ENCODE measurements at regions not wholly inside any gene's neighbourhood (a gene's known extent, or its start where the extent isn't known, plus 50 kb on each side); places are given as distances from the start of the nearest gene placed in this dataset.

GRCh38 chr3:126259411-126260391 is 79.3 kb upstream of the ALDH1L1 start:
- Histone ChIP-seq H3K4me1 (ENCODE audit: control insufficient read depth in 1 of 2, insufficient read depth in 2 of 2, low read length in 2 of 2) (no peaks in the 10 kb centered on the region), H3K9me3 (ENCODE audit: control insufficient read depth in 1 of 2, low read length in 2 of 2) (no peaks in the 10 kb centered on the region), H3K27me3 (ENCODE audit: control insufficient read depth in 1 of 2, insufficient read depth in 2 of 2, low read length in 2 of 2) (peaks cover 6 to 14% of the 10 kb centered on the region in 2 donors), H3K36me3 (ENCODE audit: control insufficient read depth in 1 of 2, insufficient read depth in 2 of 2, low read length in 2 of 2) (no peaks in the 10 kb centered on the region), H3K27ac (ENCODE audit: low read depth, low read length) (no peak overlapping the region), H3K4me3 (ENCODE audit: low read depth in 1 of 2, low read length in 2 of 2) (no peak overlapping the region), H3K9ac (ENCODE audit: low read depth in 1 of 2, low read length in 2 of 2) (no peak overlapping the region)

GRCh38 chr3:126258670-126259069 is 78.3 kb upstream of the ALDH1L1 start:
- peaks cover 5 to 6% of the 10 kb centered on the region in 2 donors for H3K27me3 ChIP-seq (ENCODE audit: control insufficient read depth in 1 of 2, insufficient read depth in 2 of 2, low read length in 2 of 2)
- H3K9me3 ChIP-seq (ENCODE audit: control insufficient read depth in 1 of 2, low read length in 2 of 2) = no peaks in the 10 kb centered on the region

GRCh38 chr3:126257984-126258383 is 77.6 kb upstream of the ALDH1L1 start:
- Histone ChIP-seq H3K4me3 (ENCODE audit: low read depth in 1 of 2, low read length in 2 of 2) (no peak overlapping the region), H3K9me3 (ENCODE audit: control insufficient read depth in 1 of 2, low read length in 2 of 2) (no peaks in the 10 kb centered on the region), H3K9ac (ENCODE audit: low read depth in 1 of 2, low read length in 2 of 2) (no peak overlapping the region), H3K27me3 (ENCODE audit: control insufficient read depth in 1 of 2, insufficient read depth in 2 of 2, low read length in 2 of 2) (peaks cover 2 to 6% of the 10 kb centered on the region in 2 donors), H3K36me3 (ENCODE audit: control insufficient read depth in 1 of 2, insufficient read depth in 2 of 2, low read length in 2 of 2) (no peaks in the 10 kb centered on the region), H3K4me1 (ENCODE audit: control insufficient read depth in 1 of 2, insufficient read depth in 2 of 2, low read length in 2 of 2) (no peaks in the 10 kb centered on the region), H3K27ac (ENCODE audit: low read depth, low read length) (no peak overlapping the region)

More at GRCh38 chr3:126258670-126259069, 78.3 kb upstream of the ALDH1L1 start:
- no peak overlapping the region for H3K4me3 ChIP-seq (ENCODE audit: low read depth in 1 of 2, low read length in 2 of 2)
- H3K9ac ChIP-seq (ENCODE audit: low read depth in 1 of 2, low read length in 2 of 2) = no peak overlapping the region
- no peak overlapping the region for H3K27ac ChIP-seq (ENCODE audit: low read depth, low read length)
- no peaks in the 10 kb centered on the region for H3K36me3 ChIP-seq (ENCODE audit: control insufficient read depth in 1 of 2, insufficient read depth in 2 of 2, low read length in 2 of 2)
- H3K4me1 ChIP-seq (ENCODE audit: control insufficient read depth in 1 of 2, insufficient read depth in 2 of 2, low read length in 2 of 2) = no peaks in the 10 kb centered on the region

- H3K4me1 ChIP-seq (ENCODE audit: control insufficient read depth in 1 of 2, insufficient read depth in 2 of 2, low read length in 2 of 2) = no peaks in the 10 kb centered on the region
- no peak overlapping the region for H3K4me3 ChIP-seq (ENCODE audit: low read depth in 1 of 2, low read length in 2 of 2)
- no peaks in the 10 kb centered on the region for H3K9me3 ChIP-seq (ENCODE audit: control insufficient read depth in 1 of 2, low read length in 2 of 2)
- H3K27ac ChIP-seq (ENCODE audit: low read depth, low read length) = no peak overlapping the region
- no peaks in the 10 kb centered on the region for H3K36me3 ChIP-seq (ENCODE audit: control insufficient read depth in 1 of 2, insufficient read depth in 2 of 2, low read length in 2 of 2)
- H3K27me3 ChIP-seq (ENCODE audit: control insufficient read depth in 1 of 2, insufficient read depth in 2 of 2, low read length in 2 of 2) = peaks cover 2 to 6% of the 10 kb centered on the region in 2 donors
- H3K9ac ChIP-seq (ENCODE audit: low read depth in 1 of 2, low read length in 2 of 2) = no peak overlapping the region
Measured at GRCh38 chr3:126257174-126257573, 76.8 kb upstream of the ALDH1L1 start.

GRCh38 chr3:126256251-126256650 is 75.9 kb upstream of the ALDH1L1 start:
- H3K27ac ChIP-seq (ENCODE audit: low read depth, low read length) = no peak overlapping the region
- no peak overlapping the region for H3K4me3 ChIP-seq (ENCODE audit: low read depth in 1 of 2, low read length in 2 of 2)
- H3K27me3 ChIP-seq (ENCODE audit: control insufficient read depth in 1 of 2, insufficient read depth in 2 of 2, low read length in 2 of 2) = peaks cover 2% of the 10 kb centered on the region in 2 donors
- no peak overlapping the region for H3K9ac ChIP-seq (ENCODE audit: low read depth in 1 of 2, low read length in 2 of 2)
- no peaks in the 10 kb centered on the region for H3K36me3 ChIP-seq (ENCODE audit: control insufficient read depth in 1 of 2, insufficient read depth in 2 of 2, low read length in 2 of 2)
- H3K4me1 ChIP-seq (ENCODE audit: control insufficient read depth in 1 of 2, insufficient read depth in 2 of 2, low read length in 2 of 2) = no peaks in the 10 kb centered on the region
- no peaks in the 10 kb centered on the region for H3K9me3 ChIP-seq (ENCODE audit: control insufficient read depth in 1 of 2, low read length in 2 of 2)

- Histone ChIP-seq H3K9ac (ENCODE audit: low read depth in 1 of 2, low read length in 2 of 2) (no peak overlapping the region), H3K27me3 (ENCODE audit: control insufficient read depth in 1 of 2, insufficient read depth in 2 of 2, low read length in 2 of 2) (peaks cover 0 to 2% of the 10 kb centered on the region in 2 donors), H3K4me3 (ENCODE audit: low read depth in 1 of 2, low read length in 2 of 2) (no peak overlapping the region)
Measured at GRCh38 chr3:126253072-126253471, 72.7 kb upstream of the ALDH1L1 start.

GRCh38 chr3:126252373-126252772 is 72.0 kb upstream of the ALDH1L1 start:
- Histone ChIP-seq H3K27ac (ENCODE audit: low read depth, low read length) (no peak overlapping the region), H3K36me3 (ENCODE audit: control insufficient read depth in 1 of 2, insufficient read depth in 2 of 2, low read length in 2 of 2) (no peaks in the 10 kb centered on the region), H3K9me3 (ENCODE audit: control insufficient read depth in 1 of 2, low read length in 2 of 2) (no peaks in the 10 kb centered on the region), H3K9ac (ENCODE audit: low read depth in 1 of 2, low read length in 2 of 2) (no peak overlapping the region), H3K4me1 (ENCODE audit: control insufficient read depth in 1 of 2, insufficient read depth in 2 of 2, low read length in 2 of 2) (no peaks in the 10 kb centered on the region), H3K4me3 (ENCODE audit: low read depth in 1 of 2, low read length in 2 of 2) (no peak overlapping the region), H3K27me3 (ENCODE audit: control insufficient read depth in 1 of 2, insufficient read depth in 2 of 2, low read length in 2 of 2) (peaks cover 0 to 2% of the 10 kb centered on the region in 2 donors)

More at GRCh38 chr3:126253072-126253471, 72.7 kb upstream of the ALDH1L1 start:
- H3K27ac ChIP-seq (ENCODE audit: low read depth, low read length) = no peak overlapping the region
- H3K36me3 ChIP-seq (ENCODE audit: control insufficient read depth in 1 of 2, insufficient read depth in 2 of 2, low read length in 2 of 2) = no peaks in the 10 kb centered on the region
- H3K4me1 ChIP-seq (ENCODE audit: control insufficient read depth in 1 of 2, insufficient read depth in 2 of 2, low read length in 2 of 2) = no peaks in the 10 kb centered on the region
- H3K9me3 ChIP-seq (ENCODE audit: control insufficient read depth in 1 of 2, low read length in 2 of 2) = no peaks in the 10 kb centered on the region

- Histone ChIP-seq H3K27ac (ENCODE audit: low read depth, low read length) (no peak overlapping the region), H3K36me3 (ENCODE audit: control insufficient read depth in 1 of 2, insufficient read depth in 2 of 2, low read length in 2 of 2) (no peaks in the 10 kb centered on the region), H3K4me1 (ENCODE audit: control insufficient read depth in 1 of 2, insufficient read depth in 2 of 2, low read length in 2 of 2) (no peaks in the 10 kb centered on the region), H3K9ac (ENCODE audit: low read depth in 1 of 2, low read length in 2 of 2) (no peak overlapping the region), H3K9me3 (ENCODE audit: control insufficient read depth in 1 of 2, low read length in 2 of 2) (no peaks in the 10 kb centered on the region), H3K4me3 (ENCODE audit: low read depth in 1 of 2, low read length in 2 of 2) (no peak overlapping the region), H3K27me3 (ENCODE audit: control insufficient read depth in 1 of 2, insufficient read depth in 2 of 2, low read length in 2 of 2) (no peaks in the 10 kb centered on the region)
Measured at GRCh38 chr3:126245811-126246727, 65.7 kb upstream of the ALDH1L1 start.

All from duodenal mucosa (tissue), 2 donors.